ENCODE measurements at regions not wholly inside any gene's neighbourhood (a gene's known extent, or its start where the extent isn't known, plus 50 kb on each side); places are given as distances from the start of the nearest gene placed in this dataset.

DNA sequence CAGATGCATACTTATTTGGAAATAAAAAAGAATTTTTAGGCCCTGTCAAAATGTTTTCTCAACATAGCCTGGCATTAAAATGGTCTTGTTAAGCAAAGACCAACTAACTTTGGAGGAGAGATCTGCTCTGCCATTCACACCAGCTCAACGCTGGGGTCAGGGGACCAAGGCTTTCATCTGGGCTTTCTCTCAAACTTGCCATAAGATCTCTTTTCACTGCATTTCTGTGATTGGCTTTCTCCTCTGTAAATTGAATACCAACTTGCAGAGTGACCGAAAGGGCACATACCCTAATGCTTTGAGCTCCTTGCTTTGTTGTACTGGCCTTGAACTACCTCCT, 71.2 kb downstream of the MYCN start:
- TF ChIP-seq, protein P1, sequence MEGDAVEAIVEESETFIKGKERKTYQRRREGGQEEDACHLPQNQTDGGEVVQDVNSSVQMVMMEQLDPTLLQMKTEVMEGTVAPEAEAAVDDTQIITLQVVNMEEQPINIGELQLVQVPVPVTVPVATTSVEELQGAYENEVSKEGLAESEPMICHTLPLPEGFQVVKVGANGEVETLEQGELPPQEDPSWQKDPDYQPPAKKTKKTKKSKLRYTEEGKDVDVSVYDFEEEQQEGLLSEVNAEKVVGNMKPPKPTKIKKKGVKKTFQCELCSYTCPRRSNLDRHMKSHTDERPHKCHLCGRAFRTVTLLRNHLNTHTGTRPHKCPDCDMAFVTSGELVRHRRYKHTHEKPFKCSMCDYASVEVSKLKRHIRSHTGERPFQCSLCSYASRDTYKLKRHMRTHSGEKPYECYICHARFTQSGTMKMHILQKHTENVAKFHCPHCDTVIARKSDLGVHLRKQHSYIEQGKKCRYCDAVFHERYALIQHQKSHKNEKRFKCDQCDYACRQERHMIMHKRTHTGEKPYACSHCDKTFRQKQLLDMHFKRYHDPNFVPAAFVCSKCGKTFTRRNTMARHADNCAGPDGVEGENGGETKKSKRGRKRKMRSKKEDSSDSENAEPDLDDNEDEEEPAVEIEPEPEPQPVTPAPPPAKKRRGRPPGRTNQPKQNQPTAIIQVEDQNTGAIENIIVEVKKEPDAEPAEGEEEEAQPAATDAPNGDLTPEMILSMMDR (IDR thresholded peaks at IDR 0.05) = no peak
- TF ChIP-seq POLR2A (IDR thresholded peaks at IDR 0.05) = no peak

Data from thyroid gland (tissue), 4 donors.